ENCODE measurements at regions not wholly inside any gene's neighbourhood (a gene's known extent, or its start where the extent isn't known, plus 50 kb on each side); places are given as distances from the start of the nearest gene placed in this dataset.

GRCh38 chr16:79367822-79368221 is 232.7 kb downstream of the MAF start:
- no peak for DNase-seq

- no peak for DNase-seq
These were observed 233.9 kb downstream of the MAF start for GRCh38 chr16:79366635-79367034.

GRCh38 chr16:79365702-79366101 is 234.8 kb downstream of the MAF start:
- DNase-seq = no peak

DNA sequence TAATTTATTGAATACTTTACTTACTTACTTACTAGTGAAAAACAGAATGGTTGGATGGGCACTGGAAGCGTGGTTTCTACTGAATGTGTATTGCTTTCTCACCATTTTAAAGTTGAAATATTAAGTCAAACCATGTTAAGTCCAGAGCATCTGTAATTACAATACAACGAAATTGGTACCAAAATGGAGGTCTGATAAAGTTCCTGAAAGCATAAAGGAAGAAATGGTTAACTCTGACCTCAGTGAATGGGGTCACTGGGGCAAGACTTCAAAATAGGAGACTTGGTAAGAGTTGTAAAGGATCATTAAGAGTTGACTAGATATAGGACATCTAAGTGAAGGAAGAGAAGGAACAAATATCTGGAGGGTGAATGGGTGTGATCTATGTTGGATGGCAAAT is 237.1 kb downstream of the MAF start:
- no peak for DNase-seq

- no peak for DNase-seq
These were observed 237.5 kb downstream of the MAF start for GRCh38 chr16:79363035-79363434.

GRCh38 chr16:79362300-79362970 is 238.1 kb downstream of the MAF start:
- no peak for DNase-seq

DNA sequence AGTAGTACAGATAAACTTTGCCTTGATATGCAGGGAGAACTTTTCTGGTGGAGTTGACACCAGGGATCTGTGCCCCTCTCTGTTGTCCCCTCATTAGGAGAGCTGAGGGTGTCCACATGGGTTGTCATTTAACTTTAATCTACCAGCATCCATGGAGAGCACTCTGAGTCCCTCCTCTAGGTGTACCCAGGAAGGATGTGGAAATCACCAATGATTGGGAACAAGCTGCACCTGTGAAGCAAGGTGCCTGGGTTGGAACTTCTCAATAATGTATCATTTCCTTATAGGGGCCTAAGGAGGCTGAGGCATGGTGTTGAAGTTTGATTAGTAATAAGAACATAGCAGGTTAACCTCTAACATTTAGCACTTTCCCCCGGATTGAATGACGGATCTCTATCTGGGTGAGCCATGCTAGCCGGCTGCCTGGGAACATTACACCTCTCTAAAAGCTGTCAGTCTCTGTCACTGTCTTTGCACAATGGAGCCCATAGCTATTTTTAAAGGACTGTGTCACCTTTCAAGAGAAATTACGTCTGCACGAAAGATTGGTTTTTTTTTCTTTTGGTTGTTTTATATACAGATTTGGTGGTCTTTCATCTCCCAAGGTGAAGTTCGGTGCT is 239.3 kb downstream of the MAF start:
- DNase-seq = no peak

GRCh38 chr16:79360267-79360666 is 240.3 kb downstream of the MAF start:
- no peak for DNase-seq

DNA sequence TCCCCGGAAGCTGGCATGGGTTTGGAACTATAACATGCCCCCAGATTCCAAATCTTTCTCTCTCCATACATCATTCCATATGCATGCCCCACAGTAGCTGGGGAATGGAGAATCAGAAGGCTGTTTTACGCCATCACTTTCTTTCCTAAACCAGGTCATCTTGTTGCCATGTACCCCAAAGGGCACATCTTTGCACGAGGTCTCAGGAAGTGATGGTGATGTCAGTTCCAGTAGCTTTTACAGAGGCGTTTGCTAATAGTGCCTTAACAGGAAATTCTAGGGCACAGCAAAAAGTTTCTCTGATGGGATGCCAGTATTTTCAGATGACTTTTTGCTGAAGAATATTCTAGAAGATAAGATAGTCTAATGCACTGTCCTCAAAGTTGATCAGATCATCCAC is 241.5 kb downstream of the MAF start:
- no peak for DNase-seq

DNA sequence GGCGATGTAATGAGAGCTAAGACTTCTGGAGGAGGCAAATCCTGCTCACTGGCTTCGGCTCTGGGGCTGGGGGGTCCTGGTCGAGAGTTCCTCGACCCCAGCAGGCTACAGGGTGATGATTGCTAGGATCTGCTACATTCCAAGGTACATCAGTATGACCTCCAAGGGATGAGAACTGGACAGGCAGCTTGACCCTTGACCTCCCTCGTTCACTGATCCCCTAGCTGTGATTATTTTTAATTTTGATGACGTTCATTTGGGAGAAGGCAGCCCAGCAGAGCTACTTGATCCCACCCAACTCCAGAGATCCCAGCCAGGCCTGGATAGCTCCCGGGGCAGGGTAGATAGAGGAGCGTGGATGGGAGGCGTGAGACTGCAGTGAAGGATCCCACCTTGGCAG is 242.3 kb downstream of the MAF start:
- no peak for DNase-seq

- DNase-seq = no peak
These were observed 244.8 kb downstream of the MAF start for GRCh38 chr16:79355600-79356358.

DNA sequence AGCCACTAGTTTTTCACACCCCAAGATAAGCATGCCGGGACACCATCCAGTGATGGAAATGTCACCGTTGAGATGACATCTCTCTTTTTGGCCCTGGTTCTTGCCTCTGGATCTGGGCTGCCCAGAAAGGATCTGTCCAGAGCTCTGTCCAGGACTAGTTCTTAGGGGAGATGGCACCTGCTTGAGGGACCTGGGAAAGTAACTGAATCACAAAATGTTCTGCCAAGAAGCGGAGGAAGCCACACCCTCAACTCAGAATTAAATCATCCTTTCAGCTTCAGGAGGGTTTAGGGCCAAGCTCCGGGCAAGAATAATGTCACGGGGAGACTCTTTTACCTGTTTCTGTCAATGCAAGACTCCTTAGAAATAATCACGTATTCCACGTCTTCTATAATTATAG is 248.6 kb downstream of the MAF start:
- no peak for DNase-seq

GRCh38 chr16:79349803-79350202 is 250.7 kb downstream of the MAF start:
- no peak for DNase-seq

GRCh38 chr16:79348521-79349306 is 251.8 kb downstream of the MAF start:
- DNase-seq = no peak

DNA sequence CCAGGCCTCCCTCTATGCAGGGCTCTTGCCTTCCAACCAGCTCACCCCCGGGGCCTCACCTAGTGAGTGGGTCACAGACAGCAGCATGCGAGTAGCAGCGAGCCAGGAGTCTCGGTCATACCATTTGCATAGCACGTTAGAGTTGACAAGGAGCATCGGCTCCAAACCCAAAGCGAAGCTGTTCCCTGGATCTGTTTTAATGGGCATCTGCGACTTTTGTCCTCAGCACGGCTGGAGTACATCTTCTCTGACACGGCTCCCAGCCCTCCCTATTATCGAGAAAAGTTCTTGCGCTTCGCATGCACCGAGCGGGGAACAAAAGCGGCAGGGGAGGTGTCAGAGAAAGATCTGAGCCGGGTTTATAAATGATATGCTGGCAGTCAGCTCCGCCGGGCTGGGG is 253.3 kb downstream of the MAF start:
- DNase-seq = no peak

DNA sequence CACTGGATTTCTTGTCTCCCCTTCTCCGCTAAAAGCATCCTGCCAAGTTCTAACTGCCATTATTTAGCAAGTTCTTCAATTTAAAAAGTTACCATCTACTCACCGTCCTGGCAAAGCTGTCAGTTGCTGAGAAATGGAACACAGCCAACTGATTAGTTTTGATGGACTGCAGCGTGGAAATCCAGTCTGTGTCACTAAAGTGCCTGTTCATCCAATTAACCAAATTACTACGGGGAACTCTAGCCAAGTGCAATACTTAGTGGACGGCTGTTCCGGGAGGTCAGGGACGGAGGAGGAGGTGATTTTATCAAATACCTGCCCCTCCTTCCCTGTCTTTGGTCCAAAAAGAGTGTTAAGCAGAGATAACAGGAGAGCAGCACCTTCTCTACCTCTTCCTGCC is 260.7 kb downstream of the MAF start:
- no peak for DNase-seq

DNA sequence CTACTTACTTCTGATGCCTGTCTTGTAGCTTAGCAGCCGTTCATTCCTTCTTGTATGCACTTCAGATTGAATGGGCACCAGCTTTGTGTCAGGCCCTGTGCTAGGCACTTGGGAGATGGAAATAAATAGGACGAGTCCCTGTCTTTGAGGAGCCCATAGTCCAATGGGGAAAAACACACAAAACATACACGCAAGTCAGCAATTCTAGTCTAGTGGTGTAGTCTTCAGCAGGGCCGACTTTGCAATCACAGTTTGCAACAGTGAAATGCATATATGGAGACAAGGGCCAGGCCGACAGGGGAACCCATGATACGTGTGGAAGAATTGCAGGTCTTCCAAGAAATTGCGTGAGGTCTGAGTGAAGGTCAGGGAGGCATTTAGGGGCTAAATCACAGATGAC is 262.6 kb downstream of the MAF start:
- DNase-seq = no peak

- no peak for DNase-seq
These were observed 263.9 kb downstream of the MAF start for GRCh38 chr16:79336437-79337229.

DNA sequence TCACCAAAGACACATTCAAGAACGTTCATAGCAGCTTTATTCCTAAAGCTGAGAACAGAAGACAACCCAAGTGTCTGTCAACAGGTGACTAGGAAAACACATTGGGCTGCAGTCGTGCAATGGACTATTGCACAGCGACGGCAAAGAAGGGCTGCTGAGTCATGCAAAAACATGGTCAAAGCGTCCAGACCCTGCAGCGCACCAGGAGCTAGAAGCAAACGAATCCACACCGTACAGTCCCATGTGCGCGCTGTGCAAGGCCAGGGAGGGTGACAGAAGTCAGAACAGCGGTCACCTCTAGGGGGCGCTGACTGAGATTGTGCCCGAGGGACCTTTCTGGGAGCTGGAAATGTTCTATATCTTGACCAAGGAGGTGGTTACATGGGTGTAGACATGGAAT is 266.4 kb downstream of the MAF start:
- DNase-seq = no peak

DNA sequence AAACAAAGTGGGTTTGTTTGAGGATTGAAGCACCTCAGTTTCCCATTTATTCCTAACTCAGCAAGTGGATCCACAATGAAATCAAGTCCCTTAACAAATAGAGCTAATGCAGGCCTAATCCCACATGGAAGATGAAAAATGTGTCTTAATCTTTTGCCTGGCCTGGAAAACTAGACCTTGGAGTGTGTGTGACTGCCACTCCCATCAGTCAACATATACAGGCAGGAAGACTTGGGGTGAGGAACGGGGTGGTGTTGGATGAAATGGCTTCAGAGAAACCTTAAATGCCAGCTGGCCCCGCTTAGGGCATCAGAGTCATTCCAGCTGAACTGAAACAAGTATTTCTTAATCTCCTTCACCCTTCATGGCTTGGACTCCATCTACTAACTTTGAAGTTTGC is 269.5 kb downstream of the MAF start:
- DNase-seq = no peak

GRCh38 chr16:79329967-79330366 is 270.6 kb downstream of the MAF start:
- DNase-seq = no peak

DNA sequence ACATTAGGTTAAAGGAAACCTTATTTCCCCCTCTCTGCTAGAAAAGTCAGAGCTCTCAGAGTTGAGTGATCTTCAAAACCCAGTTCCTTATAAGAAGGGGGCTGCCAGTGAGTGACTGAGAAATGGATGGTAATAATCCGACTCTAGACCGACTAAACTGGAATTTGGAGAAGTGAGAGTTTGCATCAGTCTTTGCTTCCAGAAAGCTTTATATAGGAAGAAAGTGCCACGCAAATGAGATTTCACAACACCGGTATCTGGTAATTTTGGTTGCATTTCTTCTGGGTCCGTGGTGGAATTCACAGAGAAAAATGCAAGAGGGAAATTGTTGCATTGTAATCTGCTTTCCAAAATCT is 271.4 kb downstream of the MAF start:
- DNase-seq = no peak
